Activated CD4-positive, alpha-beta T cell treated with anti-CD3 and anti-CD28 coated beads for 4 hours (primary cell): ENCODE measurements at regions not wholly inside any gene's neighbourhood (a gene's known extent, or its start where the extent isn't known, plus 50 kb on each side); places are given as distances from the start of the nearest gene placed in this dataset.

Experiments used
- DNase-seq, 2 donors: peaks; one replicate each; pipeline ENCODE4 v3.0.0-alpha.2; 2020

GRCh38 chr6:104613416-104614001 lies 246.2 kb downstream of the HACE1 start:
- DNase-seq, result no peak

GRCh38 chr6:104612541-104612940 lies 247.2 kb downstream of the HACE1 start:
- no peak for DNase-seq

- no peak for DNase-seq
Observed at GRCh38 chr6:104608101-104608500, 251.6 kb downstream of the HACE1 start.

- DNase-seq, result no peak
Observed at GRCh38 chr6:104607501-104607900, 252.2 kb downstream of the HACE1 start.

- DNase-seq, result no peak
Observed at GRCh38 chr6:104606361-104606760, 253.4 kb downstream of the HACE1 start.

- no peak for DNase-seq
Observed at GRCh38 chr6:104604685-104605084, 255.0 kb downstream of the HACE1 start.

- DNase-seq, result no peak
Observed at GRCh38 chr6:104603108-104603745, 256.5 kb downstream of the HACE1 start.

- no peak for DNase-seq
Observed at GRCh38 chr6:104601721-104602120, 258.0 kb downstream of the HACE1 start.

- no peak for DNase-seq
Observed at GRCh38 chr6:104601131-104601651, 258.5 kb downstream of the HACE1 start.

GRCh38 chr6:104600639-104600931 lies 259.1 kb downstream of the HACE1 start:
- no peak for DNase-seq

GRCh38 chr6:104599821-104600638 lies 259.7 kb downstream of the HACE1 start:
- DNase-seq, result no peak

- no peak for DNase-seq
Observed at GRCh38 chr6:104597541-104598050, 262.1 kb downstream of the HACE1 start.

GRCh38 chr6:104596091-104596490 lies 263.6 kb downstream of the HACE1 start:
- no peak for DNase-seq

GRCh38 chr6:104595311-104595820 lies 264.4 kb downstream of the HACE1 start:
- no peak for DNase-seq

GRCh38 chr6:104591573-104592334 lies 268.0 kb downstream of the HACE1 start:
- no peak for DNase-seq

GRCh38 chr6:104589940-104590339 lies 269.8 kb downstream of the HACE1 start:
- no peak for DNase-seq

- no peak for DNase-seq
Observed at GRCh38 chr6:104585646-104586045, 274.1 kb downstream of the HACE1 start.

- DNase-seq, result no peak
Observed at GRCh38 chr6:104580452-104580851, 279.3 kb downstream of the HACE1 start.

GRCh38 chr6:104579310-104579863 lies 280.3 kb downstream of the HACE1 start:
- no peak for DNase-seq

- no peak for DNase-seq
Observed at GRCh38 chr6:104575536-104575935, 284.2 kb downstream of the HACE1 start.

GRCh38 chr6:104574135-104574750 lies 285.5 kb downstream of the HACE1 start:
- DNase-seq, result no peak

- no peak for DNase-seq
Observed at GRCh38 chr6:104573350-104573749, 286.4 kb downstream of the HACE1 start.
